Astrocyte (in vitro differentiated cells and primary cell): ENCODE measurements at regions not wholly inside any gene's neighbourhood (a gene's known extent, or its start where the extent isn't known, plus 50 kb on each side); places are given as distances from the start of the nearest gene placed in this dataset.

Source experiments
- CTCF ChIP-seq: IDR thresholded peaks from 2 replicates; pipeline ENCODE4 v1.5.1; 2011; ENCODE audit warnings: low read depth, mild to moderate bottlenecking, inconsistent platforms, low read length, moderate library complexity; ENCODE audit not compliant: insufficient read depth
- EZH2 ChIP-seq: IDR thresholded peaks from 2 replicates; pipeline ENCODE4 v1.6.1; 2012; ENCODE audit warnings: mild to moderate bottlenecking, low read length, inconsistent platforms; ENCODE audit not compliant: insufficient read depth

GRCh38 chr3:110254591-110254990 is 817.0 kb upstream of the NECTIN3 start:
- TF ChIP-seq CTCF (no peak), EZH2 (no peak)
